ENCODE measurements at regions not wholly inside any gene's neighbourhood (a gene's known extent, or its start where the extent isn't known, plus 50 kb on each side); places are given as distances from the start of the nearest gene placed in this dataset.

DNA sequence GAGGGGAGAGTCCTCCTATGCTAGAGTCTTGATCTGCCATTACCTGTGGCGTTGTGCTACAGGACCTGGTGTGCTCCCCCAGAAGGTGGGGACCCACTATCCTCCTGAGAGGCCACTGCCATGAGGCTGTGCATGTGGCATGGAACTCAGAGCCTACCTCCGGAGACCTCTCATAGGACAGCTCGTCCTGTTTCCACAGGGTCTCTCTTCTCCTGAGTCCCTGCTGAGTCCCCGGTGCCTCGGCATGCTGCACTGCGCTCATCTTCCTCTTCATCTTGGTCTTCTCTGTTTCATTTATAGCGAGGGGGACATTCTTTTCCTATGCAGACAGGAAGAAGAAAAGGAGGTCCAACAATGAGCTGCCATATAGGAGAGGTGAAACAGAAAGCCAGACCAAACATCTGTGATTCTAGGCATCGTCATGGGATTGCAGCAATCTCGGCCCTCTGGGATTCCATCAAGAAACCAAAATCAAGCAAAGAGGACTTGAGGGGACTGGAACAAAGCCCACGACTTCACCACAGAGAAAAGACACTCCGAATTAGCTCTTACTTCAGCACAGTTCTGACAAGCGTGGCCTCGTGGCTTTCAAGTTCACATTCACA lies 83.7 kb downstream of the KCNF1 start:
- CTCF ChIA-PET: no interaction called here
- Mint-ChIP-seq H3K27me3 (no peaks in the 10 kb centered on the region), H3K4me3 (no peak overlapping the region), H3K36me3 (ENCODE audit: low read depth) (no peaks in the 10 kb centered on the region), H3K4me1 (ENCODE audit: low read depth) (no peaks in the 10 kb centered on the region), H3K9me3 (no peaks in the 10 kb centered on the region), H3K27ac (no peak overlapping the region)
- intact Hi-C loops (cut with micrococcal nuclease): no loop called here
- DNase-seq (no peak), ATAC-seq (no peak)
- TF ChIP-seq, protein P1, sequence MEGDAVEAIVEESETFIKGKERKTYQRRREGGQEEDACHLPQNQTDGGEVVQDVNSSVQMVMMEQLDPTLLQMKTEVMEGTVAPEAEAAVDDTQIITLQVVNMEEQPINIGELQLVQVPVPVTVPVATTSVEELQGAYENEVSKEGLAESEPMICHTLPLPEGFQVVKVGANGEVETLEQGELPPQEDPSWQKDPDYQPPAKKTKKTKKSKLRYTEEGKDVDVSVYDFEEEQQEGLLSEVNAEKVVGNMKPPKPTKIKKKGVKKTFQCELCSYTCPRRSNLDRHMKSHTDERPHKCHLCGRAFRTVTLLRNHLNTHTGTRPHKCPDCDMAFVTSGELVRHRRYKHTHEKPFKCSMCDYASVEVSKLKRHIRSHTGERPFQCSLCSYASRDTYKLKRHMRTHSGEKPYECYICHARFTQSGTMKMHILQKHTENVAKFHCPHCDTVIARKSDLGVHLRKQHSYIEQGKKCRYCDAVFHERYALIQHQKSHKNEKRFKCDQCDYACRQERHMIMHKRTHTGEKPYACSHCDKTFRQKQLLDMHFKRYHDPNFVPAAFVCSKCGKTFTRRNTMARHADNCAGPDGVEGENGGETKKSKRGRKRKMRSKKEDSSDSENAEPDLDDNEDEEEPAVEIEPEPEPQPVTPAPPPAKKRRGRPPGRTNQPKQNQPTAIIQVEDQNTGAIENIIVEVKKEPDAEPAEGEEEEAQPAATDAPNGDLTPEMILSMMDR (IDR thresholded peaks at IDR 0.05): no peak
- POLR2A ChIA-PET: no interaction called here

DNA sequence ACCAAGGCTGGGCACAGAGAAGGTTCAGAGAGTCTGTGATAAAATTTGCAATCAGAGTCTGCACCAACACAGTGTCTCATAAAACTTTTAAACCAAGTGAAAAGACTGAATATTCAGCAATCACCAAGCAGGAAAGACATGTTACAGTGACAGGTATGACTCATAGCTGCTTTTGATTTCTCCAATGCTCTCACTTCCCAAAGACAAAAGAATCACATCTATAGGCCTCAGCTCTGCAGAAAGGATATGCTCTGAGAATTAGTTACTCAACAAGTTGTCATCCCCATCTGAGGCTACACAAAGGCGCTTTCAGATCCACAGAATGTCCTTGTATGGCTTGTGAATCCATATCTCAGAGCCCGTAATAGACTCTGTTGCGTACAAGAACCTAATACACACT lies 92.5 kb downstream of the KCNF1 start:
- Mint-ChIP-seq H3K4me1 (ENCODE audit: low read depth) (no peaks in the 10 kb centered on the region), H3K36me3 (ENCODE audit: low read depth) (no peaks in the 10 kb centered on the region), H3K27me3 (peaks cover 13% of the 10 kb centered on the region), H3K4me3 (no peak overlapping the region), H3K27ac (no peak overlapping the region), H3K9me3 (no peaks in the 10 kb centered on the region)
- ATAC-seq (no peak), DNase-seq (no peak)
- ChIA-PET POLR2A (interaction anchor here (0.7 kb wide), 1 partner anchor 341 kb away, joined by 3 read pairs; no protein-coding TSS in a partner anchor), CTCF (interaction anchor here (1.2 kb wide), 1 partner anchor 172 kb away, joined by 3 read pairs; no protein-coding TSS in a partner anchor)
- TF ChIP-seq, protein P1 (IDR thresholded peaks at IDR 0.05): no peak
- intact Hi-C loops (cut with micrococcal nuclease): no loop called here

DNA sequence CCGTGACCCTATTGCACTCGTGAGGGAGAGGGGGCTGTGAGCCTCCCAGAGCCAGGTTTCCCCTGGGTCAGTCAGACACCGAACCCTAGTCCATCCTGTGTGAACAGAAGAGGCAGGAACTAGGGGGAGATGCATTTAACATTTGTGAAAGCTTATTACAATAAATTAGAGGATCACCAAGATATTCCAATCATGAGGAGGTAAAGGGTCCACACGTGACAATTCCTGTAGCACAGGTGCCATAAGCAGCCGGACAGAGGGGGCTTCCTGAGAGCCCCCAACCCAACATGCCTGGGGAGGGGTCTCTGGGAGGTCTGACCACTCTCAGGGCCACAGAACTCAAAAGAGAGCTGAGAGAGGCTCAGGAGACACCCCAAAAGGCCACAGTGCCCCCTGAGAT lies 93.3 kb downstream of the KCNF1 start:
- Mint-ChIP-seq H3K4me3 (no peak overlapping the region), H3K36me3 (ENCODE audit: low read depth) (no peaks in the 10 kb centered on the region), H3K27me3 (peaks cover 13% of the 10 kb centered on the region), H3K4me1 (ENCODE audit: low read depth) (no peaks in the 10 kb centered on the region), H3K9me3 (no peaks in the 10 kb centered on the region), H3K27ac (no peak overlapping the region)
- ChIA-PET CTCF (no interaction called here), POLR2A (no interaction called here)
- ATAC-seq (no peak), DNase-seq (no peak)
- intact Hi-C loops (cut with micrococcal nuclease): no loop called here
- TF ChIP-seq, protein P1 (IDR thresholded peaks at IDR 0.05): no peak

DNA sequence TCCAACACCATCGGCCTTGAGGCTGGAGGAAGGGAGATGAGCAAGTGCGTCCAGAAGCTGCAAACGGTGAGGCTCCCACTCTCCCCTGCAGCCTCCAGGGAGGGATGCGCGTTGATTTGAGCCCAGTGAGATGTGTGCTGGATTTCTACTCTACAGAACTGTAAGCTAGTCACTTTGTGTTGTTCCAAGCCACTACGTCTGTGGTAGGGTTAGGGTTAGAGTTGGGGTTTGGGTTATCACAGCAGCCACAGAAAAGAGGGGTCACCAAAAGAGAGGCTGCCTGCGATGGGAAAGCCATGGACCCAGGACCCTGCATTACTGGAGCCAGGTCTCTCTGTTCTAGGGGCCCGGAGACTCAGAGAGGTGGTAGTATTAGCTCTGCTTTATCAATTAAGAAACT lies 94.5 kb downstream of the KCNF1 start:
- Mint-ChIP-seq H3K27ac (no peak overlapping the region), H3K36me3 (ENCODE audit: low read depth) (no peaks in the 10 kb centered on the region), H3K9me3 (peaks cover 6% of the 10 kb centered on the region), H3K4me1 (ENCODE audit: low read depth) (no peaks in the 10 kb centered on the region), H3K4me3 (no peak overlapping the region), H3K27me3 (peaks cover 13% of the 10 kb centered on the region)
- POLR2A ChIA-PET: no interaction called here
- TF ChIP-seq, protein P1 (IDR thresholded peaks at IDR 0.05): no peak
- intact Hi-C loops (cut with micrococcal nuclease): no loop called here
- CTCF ChIA-PET: no interaction called here
- no peak for ATAC-seq
- DNase-seq: no peak

DNA sequence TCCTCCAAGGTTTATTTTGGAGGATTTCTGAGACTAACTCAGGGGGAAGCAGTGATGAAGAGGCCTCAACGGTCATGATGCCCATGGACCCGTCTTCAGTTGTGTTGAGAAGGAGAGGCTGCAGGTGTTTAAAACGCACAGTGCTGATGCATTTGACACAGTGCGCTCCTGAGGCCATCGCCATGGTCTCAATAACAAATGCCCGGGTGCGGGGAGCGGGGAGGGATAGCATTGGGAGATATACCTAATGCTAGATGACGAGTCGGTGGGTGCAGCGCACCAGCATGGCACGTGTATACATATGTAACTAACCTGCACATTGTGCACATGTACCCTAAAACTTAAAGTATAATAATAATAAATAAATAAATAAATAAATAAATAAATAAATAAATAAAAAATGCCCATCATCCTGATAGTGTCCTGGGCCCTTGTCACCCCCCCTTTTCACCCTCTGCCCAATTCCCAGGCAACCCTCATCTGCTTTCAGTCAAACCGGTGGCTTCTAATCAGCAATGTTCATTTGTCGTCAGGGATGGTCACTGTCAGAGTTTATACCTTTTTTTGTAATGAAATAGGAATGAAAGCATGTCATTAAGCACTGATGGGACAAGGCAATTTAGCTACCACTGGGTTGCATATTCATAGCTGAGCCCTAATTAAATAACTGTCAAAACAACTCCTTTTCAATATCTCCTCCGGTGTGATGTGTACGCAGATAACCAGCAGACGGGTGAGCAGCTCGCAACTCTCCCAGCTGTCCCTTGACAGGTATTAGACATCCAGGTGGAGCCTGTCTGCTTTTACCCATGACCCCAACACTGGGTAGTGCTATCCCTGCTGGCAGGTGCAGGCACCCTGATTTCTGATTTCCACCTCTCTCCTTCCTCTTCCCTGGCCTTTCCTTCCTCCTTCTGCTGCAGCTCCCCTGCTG lies 95.9 kb downstream of the KCNF1 start:
- intact Hi-C loops (cut with micrococcal nuclease): no loop called here
- H3K4me1 Mint-ChIP-seq (ENCODE audit: low read depth): no peaks in the 10 kb centered on the region

More for the DNA sequence above, 95.9 kb downstream of the KCNF1 start:
- Mint-ChIP-seq H3K27me3 (peaks cover 11% of the 10 kb centered on the region), H3K27ac (no peak overlapping the region), H3K4me3 (no peak overlapping the region), H3K9me3 (peaks cover 10% of the 10 kb centered on the region), H3K36me3 (ENCODE audit: low read depth) (no peaks in the 10 kb centered on the region)
- TF ChIP-seq, protein P1 (IDR thresholded peaks at IDR 0.05): no peak
- ChIA-PET POLR2A (no interaction called here), CTCF (no interaction called here)
- ATAC-seq (no peak), DNase-seq (no peak)

Data from activated CD8-positive, alpha-beta T cell treated with anti-CD3 and anti-CD28 coated beads for 36 hours (primary cell).